HEK293T (cell line): ENCODE measurements at regions not wholly inside any gene's neighbourhood (a gene's known extent, or its start where the extent isn't known, plus 50 kb on each side); places are given as distances from the start of the nearest gene placed in this dataset.

ENCODE experiments used
- CTCF ChIA-PET: fragments of 350-600 bp; formaldehyde crosslinking; extraction: SDS; loops from one replicate; lab custom pipeline; 2021; ENCODE audit warnings: antibody characterized with exemption, inconsistent platforms; lab: Yijun Ruan, JAX
- POLR2A ChIA-PET: fragments of 350-600 bp; formaldehyde crosslinking; extraction: SDS; loops from one replicate; lab custom pipeline; 2020; ENCODE audit warnings: antibody characterized with exemption, inconsistent platforms; lab: Yijun Ruan, JAX
- DNase-seq: peaks from one replicate; pipeline ENCODE4 v3.0.0; 2012; ENCODE audit warnings: mixed read lengths; ENCODE audit errors: extremely low spot score
- ARNT ChIP-seq: fragments of 450-650 bp; IDR thresholded peaks from 2 replicates; pipeline ENCODE4 v1.6.1; 2017; ENCODE audit warnings: mild to moderate bottlenecking
- BHLHE40 ChIP-seq: fragments of 450-650 bp; IDR thresholded peaks from 2 replicates; pipeline ENCODE4 v1.6.1; 2016; ENCODE audit warnings: mild to moderate bottlenecking, moderate library complexity, borderline replicate concordance
- CTBP1 ChIP-seq: fragments of 450-650 bp; IDR thresholded peaks from 2 replicates; pipeline ENCODE4 v1.6.1; 2016; ENCODE audit warnings: borderline replicate concordance
- ELF4 ChIP-seq: fragments of 450-650 bp; IDR thresholded peaks from 2 replicates; pipeline ENCODE4 v1.6.1; 2017; ENCODE audit warnings: antibody characterized with exemption
- FOXA1 ChIP-seq: fragments of 450-650 bp; IDR thresholded peaks from 2 replicates; pipeline ENCODE4 v1.6.1; 2016; ENCODE audit warnings: mild to moderate bottlenecking
- FOXK2 ChIP-seq: fragments of 450-650 bp; IDR thresholded peaks from 2 replicates; pipeline ENCODE4 v1.6.1; 2016; ENCODE audit warnings: mild to moderate bottlenecking
- FOXM1 ChIP-seq: fragments of 450-650 bp; IDR thresholded peaks from 2 replicates; pipeline ENCODE4 v1.6.1; 2017; ENCODE audit warnings: mild to moderate bottlenecking, borderline replicate concordance
- HDGF ChIP-seq: fragments of 450-650 bp; IDR thresholded peaks from 2 replicates; pipeline ENCODE4 v1.6.1; 2017; ENCODE audit warnings: antibody characterized with exemption, borderline replicate concordance
- L3MBTL2 ChIP-seq: fragments of 450-650 bp; conservative IDR thresholded peaks from 2 replicates; pipeline ENCODE4 v1.6.1; 2016; ENCODE audit warnings: mild to moderate bottlenecking
- LEF1 ChIP-seq: fragments of 450-650 bp; IDR thresholded peaks from 2 replicates; pipeline ENCODE4 v1.6.1; 2017; ENCODE audit warnings: mild to moderate bottlenecking, borderline replicate concordance
- NFRKB ChIP-seq: fragments of 450-650 bp; IDR thresholded peaks from 2 replicates; pipeline ENCODE4 v1.6.1; 2016; ENCODE audit warnings: mild to moderate bottlenecking, moderate library complexity
- SP1 ChIP-seq: fragments of 450-650 bp; IDR thresholded peaks from 2 replicates; pipeline ENCODE4 v1.6.1; 2017
- SUZ12 ChIP-seq: fragments of 450-650 bp; IDR thresholded peaks from 2 replicates; pipeline ENCODE4 v1.6.1; 2016; ENCODE audit warnings: mild to moderate bottlenecking
- TARDBP ChIP-seq: fragments of 450-650 bp; IDR thresholded peaks from 2 replicates; pipeline ENCODE4 v1.6.1; 2016
- ZNF384 ChIP-seq: fragments of 450-650 bp; IDR thresholded peaks from 2 replicates; pipeline ENCODE4 v1.6.1; 2016
- TF ChIP-seq, protein P1 (sequence below): fragments of 450-650 bp; IDR thresholded peaks from 2 replicates; pipeline ENCODE4 v1.6.1; 2016

DNA sequence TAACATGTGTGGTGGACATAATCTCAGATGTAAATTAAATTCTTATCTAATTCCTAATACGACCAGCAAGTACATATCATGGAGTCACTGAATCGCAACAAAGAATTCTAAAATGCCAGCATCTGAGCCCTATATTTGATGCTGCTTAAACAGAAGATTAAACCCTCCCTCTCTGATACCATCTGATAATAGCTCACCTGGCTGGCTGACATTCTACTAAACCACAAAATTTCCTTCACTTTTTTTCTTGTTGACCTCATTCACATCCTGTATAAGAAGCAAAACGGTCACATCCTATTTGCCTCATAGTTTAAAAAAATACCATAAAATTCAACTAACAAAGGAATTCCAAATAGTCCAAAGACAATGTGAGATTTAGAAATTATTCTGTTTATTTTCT lies 371.6 kb upstream of the SLC8A1 start:
- TF ChIP-seq, protein P1, sequence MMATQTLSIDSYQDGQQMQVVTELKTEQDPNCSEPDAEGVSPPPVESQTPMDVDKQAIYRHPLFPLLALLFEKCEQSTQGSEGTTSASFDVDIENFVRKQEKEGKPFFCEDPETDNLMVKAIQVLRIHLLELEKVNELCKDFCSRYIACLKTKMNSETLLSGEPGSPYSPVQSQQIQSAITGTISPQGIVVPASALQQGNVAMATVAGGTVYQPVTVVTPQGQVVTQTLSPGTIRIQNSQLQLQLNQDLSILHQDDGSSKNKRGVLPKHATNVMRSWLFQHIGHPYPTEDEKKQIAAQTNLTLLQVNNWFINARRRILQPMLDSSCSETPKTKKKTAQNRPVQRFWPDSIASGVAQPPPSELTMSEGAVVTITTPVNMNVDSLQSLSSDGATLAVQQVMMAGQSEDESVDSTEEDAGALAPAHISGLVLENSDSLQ = no peak
- TF ChIP-seq ELF4 = no peak
- no peak for TF ChIP-seq TARDBP
- TF ChIP-seq LEF1 = no peak
- no peak for TF ChIP-seq FOXM1
- TF ChIP-seq SUZ12 = no peak
- TF ChIP-seq SP1 = no peak
- no peak for TF ChIP-seq CTBP1
- no peak for TF ChIP-seq ARNT
- TF ChIP-seq NFRKB = no peak
- no peak for TF ChIP-seq FOXA1
- TF ChIP-seq FOXK2 = no peak
- TF ChIP-seq BHLHE40 = no peak
- no peak for TF ChIP-seq HDGF
- no peak for TF ChIP-seq ZNF384
- TF ChIP-seq L3MBTL2 = no peak
- POLR2A ChIA-PET = no interaction called here
- CTCF ChIA-PET = no interaction called here
- no peak for DNase-seq

DNA sequence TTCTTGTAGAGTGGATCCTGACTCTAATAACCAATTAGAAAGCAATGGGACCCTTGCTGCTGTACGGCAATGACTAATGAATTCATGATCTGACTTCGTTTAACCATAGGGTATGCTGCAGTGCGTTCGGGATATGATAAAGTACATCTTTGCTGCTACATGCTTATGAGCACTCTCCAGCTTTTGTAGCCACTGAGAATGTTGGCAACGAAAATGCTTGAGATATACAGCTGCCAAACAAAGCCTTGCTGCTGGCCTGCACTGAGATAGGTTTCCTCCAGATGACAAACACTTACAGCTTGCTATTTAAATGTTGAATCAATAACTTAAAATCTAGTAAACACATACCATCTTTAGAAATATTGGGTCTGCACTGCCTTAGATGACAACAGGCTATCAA lies 372.4 kb upstream of the SLC8A1 start:
- POLR2A ChIA-PET = no interaction called here
- CTCF ChIA-PET = interaction anchor here (0.6 kb wide), 1 partner anchor 118 kb away, joined by 3 read pairs; no protein-coding TSS in a partner anchor
- DNase-seq = no peak
- TF ChIP-seq, protein P1 = no peak
- TF ChIP-seq FOXM1 (no peak), LEF1 (no peak), SP1 (no peak), TARDBP (no peak), ELF4 (no peak), CTBP1 (no peak), ARNT (no peak), ZNF384 (no peak), FOXA1 (no peak), FOXK2 (no peak), L3MBTL2 (no peak), BHLHE40 (no peak), NFRKB (no peak), SUZ12 (no peak), HDGF (no peak)

DNA sequence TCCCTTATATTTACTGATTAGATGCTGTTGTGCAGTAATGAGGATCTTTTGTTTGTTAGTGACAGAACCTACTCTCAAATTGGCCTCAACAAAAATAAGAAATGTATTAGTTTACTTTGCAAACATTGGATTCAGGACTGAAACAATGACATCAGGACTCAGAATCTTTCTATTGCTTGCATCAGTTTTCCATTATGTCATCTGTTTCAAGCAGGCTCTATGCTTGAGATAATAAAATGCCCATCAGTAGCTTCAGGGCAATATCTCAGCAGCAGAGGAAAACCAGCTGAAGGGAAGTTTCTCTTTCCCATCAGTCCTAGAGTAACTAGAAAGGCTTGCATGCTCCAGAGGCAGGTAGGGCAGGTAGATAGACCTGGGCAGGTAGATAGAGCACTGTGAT lies 375.5 kb upstream of the SLC8A1 start:
- TF ChIP-seq SP1 = no peak
- no peak for TF ChIP-seq CTBP1
- no peak for TF ChIP-seq ZNF384
- TF ChIP-seq, protein P1 = no peak
- TF ChIP-seq LEF1 = no peak
- no peak for TF ChIP-seq ARNT
- no peak for TF ChIP-seq FOXA1
- no peak for TF ChIP-seq FOXM1
- no peak for TF ChIP-seq HDGF
- no peak for TF ChIP-seq FOXK2
- no peak for TF ChIP-seq BHLHE40
- TF ChIP-seq ELF4 = no peak
- TF ChIP-seq SUZ12 = no peak
- no peak for TF ChIP-seq NFRKB
- no peak for DNase-seq
- ChIA-PET POLR2A (no interaction called here), CTCF (no interaction called here)

DNA sequence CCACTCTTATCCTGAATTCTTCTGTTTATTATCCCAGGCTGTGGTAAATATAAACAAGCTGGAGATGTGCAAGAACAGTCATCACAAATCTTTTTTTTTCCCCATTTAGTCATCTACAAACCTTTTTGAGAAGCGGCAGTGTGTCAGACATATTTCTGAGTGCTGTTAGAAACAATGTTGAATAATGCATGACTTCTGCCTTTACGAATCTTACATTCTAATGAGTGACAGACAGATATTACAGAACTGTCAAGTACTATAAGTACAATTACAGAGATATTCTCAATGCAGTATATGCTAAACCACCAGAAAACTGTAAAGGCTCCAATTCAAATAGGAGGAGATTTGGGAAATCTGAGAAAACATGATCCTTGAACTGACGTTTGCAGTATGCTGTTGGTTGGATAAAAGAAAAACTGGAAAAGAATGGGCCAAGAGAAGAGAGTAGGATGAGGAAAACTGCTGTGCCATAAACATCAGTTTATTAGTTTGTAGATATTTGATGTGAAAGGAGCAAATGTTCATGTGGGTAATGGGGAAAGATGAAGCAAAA lies 379.5 kb upstream of the SLC8A1 start:
- POLR2A ChIA-PET = no interaction called here
- no peak for DNase-seq
- TF ChIP-seq L3MBTL2 = no peak
- no peak for TF ChIP-seq BHLHE40
- TF ChIP-seq SUZ12 = no peak
- no peak for TF ChIP-seq ARNT
- TF ChIP-seq CTBP1 = no peak
- TF ChIP-seq FOXK2 = no peak
- TF ChIP-seq ELF4 = no peak
- no peak for TF ChIP-seq LEF1
- no peak for TF ChIP-seq TARDBP
- TF ChIP-seq, protein P1 = no peak
- no peak for TF ChIP-seq HDGF
- no peak for TF ChIP-seq FOXA1
- TF ChIP-seq NFRKB = no peak
- no peak for TF ChIP-seq ZNF384
- TF ChIP-seq SP1 = no peak
- TF ChIP-seq FOXM1 = no peak
- CTCF ChIA-PET = no interaction called here

DNA sequence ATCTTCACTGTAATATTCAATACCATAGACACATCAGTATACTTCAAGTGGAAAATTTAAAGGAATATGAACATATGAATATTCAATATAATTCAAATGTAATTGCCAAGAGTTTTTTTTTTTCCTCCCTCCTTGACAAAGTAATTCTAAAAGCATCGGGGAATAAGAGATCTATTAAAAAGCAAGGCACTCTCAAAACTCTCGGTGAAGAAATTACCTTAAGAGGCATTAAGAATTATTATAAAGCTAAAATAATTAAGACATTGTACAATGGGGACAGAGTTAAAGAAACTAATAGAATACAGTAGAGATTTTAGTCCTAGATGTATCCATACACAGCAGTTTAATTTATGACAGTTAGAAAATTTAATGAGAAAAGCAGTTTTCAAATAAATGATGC lies 390.0 kb upstream of the SLC8A1 start:
- no peak for DNase-seq
- TF ChIP-seq SUZ12 = no peak
- no peak for TF ChIP-seq SP1
- no peak for TF ChIP-seq CTBP1
- TF ChIP-seq TARDBP = no peak
- TF ChIP-seq ZNF384 = no peak
- no peak for TF ChIP-seq FOXA1
- TF ChIP-seq BHLHE40 = no peak
- no peak for TF ChIP-seq ELF4
- TF ChIP-seq FOXK2 = no peak
- ChIA-PET CTCF (no interaction called here), POLR2A (no interaction called here)
